Liver (tissue), 8 donors: ENCODE measurements at regions not wholly inside any gene's neighbourhood (a gene's known extent, or its start where the extent isn't known, plus 50 kb on each side); places are given as distances from the start of the nearest gene placed in this dataset.

Source experiments
- DNase-seq: peaks from one replicate; pipeline ENCODE4 v3.0.0-alpha.2; 2017; ENCODE audit warnings: low spot score
- H3K27ac ChIP-seq, 2 donors: one replicate each; pipeline ENCODE4 v1.7.0; 2013; ENCODE audit warnings: inconsistent platforms in 2 of 2, low read length in 2 of 2, control low read depth in 1 of 2, low read depth in 1 of 2, mild to moderate bottlenecking in 1 of 2
- H3K27me3 ChIP-seq, 4 donors: one replicate each; pipeline versions ENCODE4 v1.6.1 to v1.7.0; 2013; ENCODE audit warnings: low read length in 3 of 4, inconsistent platforms in 1 of 4, mild to moderate bottlenecking in 1 of 4, moderate library complexity in 1 of 4; ENCODE audit not compliant: control insufficient read depth in 4 of 4, insufficient read depth in 4 of 4
- H3K36me3 ChIP-seq, 4 donors: one replicate each; pipeline versions ENCODE4 v1.6.1 to v1.7.0; 2013; ENCODE audit warnings: low read length in 3 of 4, mild to moderate bottlenecking in 3 of 4, low read depth in 1 of 4, moderate library complexity in 1 of 4; ENCODE audit not compliant: control insufficient read depth in 4 of 4, insufficient read depth in 3 of 4
- H3K4me1 ChIP-seq, 4 donors: one replicate each; pipeline versions ENCODE4 v1.6.1 to v1.7.0; 2013; ENCODE audit warnings: low read length in 3 of 4, mild to moderate bottlenecking in 3 of 4, moderate library complexity in 1 of 4; ENCODE audit not compliant: control insufficient read depth in 4 of 4, insufficient read depth in 4 of 4
- H3K4me3 ChIP-seq, 3 donors: one replicate each; pipeline versions ENCODE4 v1.6.1 to v1.7.0; 2013; ENCODE audit warnings: low read length in 3 of 3, control low read depth in 1 of 3, low read depth in 1 of 3, mild to moderate bottlenecking in 1 of 3
- H3K9ac ChIP-seq, 2 donors: one replicate each; pipeline ENCODE4 v1.7.0; 2013; ENCODE audit warnings: low read length in 2 of 2, mild to moderate bottlenecking in 2 of 2, moderate library complexity in 2 of 2, control low read depth in 1 of 2, low read depth in 1 of 2
- H3K9me3 ChIP-seq, 4 donors: one replicate each; pipeline versions ENCODE4 v1.6.1 to v1.7.0; 2013; ENCODE audit warnings: low read length in 3 of 4; ENCODE audit not compliant: control insufficient read depth in 4 of 4
- ATF3 ChIP-seq: IDR thresholded peaks from 2 replicates; pipeline ENCODE4 v1.6.1; 2016; ENCODE audit warnings: antibody characterized with exemption
- CTCF ChIP-seq: fragments of 150-350 bp; IDR thresholded peaks from 2 replicates; pipeline ENCODE4 v1.5.1; 2017; ENCODE audit warnings: improper control_type of control experiment, low read depth, low read length; ENCODE audit not compliant: missing input control
- EGR1 ChIP-seq, 2 donors: IDR thresholded peaks; 2 replicates each; pipeline ENCODE4 v1.6.1; 2016 to 2018; ENCODE audit warnings: antibody characterized with exemption in 2 of 2, low read depth in 2 of 2
- FOXA1 ChIP-seq: IDR thresholded peaks from 2 replicates; pipeline ENCODE4 v1.6.1; 2016; ENCODE audit warnings: antibody characterized with exemption
- FOXA2 ChIP-seq: IDR thresholded peaks from 2 replicates; pipeline ENCODE4 v1.6.1; 2016; ENCODE audit warnings: antibody characterized with exemption
- GABPA ChIP-seq, 2 donors: IDR thresholded peaks in 1 of 2; conservative IDR thresholded peaks in 1 of 2; 2 replicates each; pipeline ENCODE4 v1.6.1; 2016; ENCODE audit warnings: antibody characterized with exemption in 2 of 2, mild to moderate bottlenecking in 1 of 2, moderate library complexity in 1 of 2
- HNF4A ChIP-seq, 2 donors: conservative IDR thresholded peaks; 2 replicates each; pipeline ENCODE4 v1.6.1; 2016; ENCODE audit warnings: antibody characterized with exemption in 2 of 2, mild to moderate bottlenecking in 2 of 2
- HNF4G ChIP-seq: IDR thresholded peaks from 2 replicates; pipeline ENCODE4 v1.6.1; 2016; ENCODE audit warnings: antibody characterized with exemption
- MAX ChIP-seq: IDR thresholded peaks from 2 replicates; pipeline ENCODE4 v1.6.1; 2016; ENCODE audit warnings: antibody characterized with exemption
- NR2F2 ChIP-seq: IDR thresholded peaks from 2 replicates; pipeline ENCODE4 v1.6.1; 2016; ENCODE audit warnings: antibody characterized with exemption
- RAD21 ChIP-seq, 2 donors: IDR thresholded peaks; 2 replicates each; pipeline ENCODE4 v1.6.1; 2016; ENCODE audit warnings: antibody characterized with exemption in 2 of 2, mild to moderate bottlenecking in 2 of 2
- REST ChIP-seq: IDR thresholded peaks from 2 replicates; pipeline ENCODE4 v1.6.1; 2016; ENCODE audit warnings: antibody characterized with exemption, mild to moderate bottlenecking
- RXRA ChIP-seq, 2 donors: IDR thresholded peaks; 2 replicates each; pipeline ENCODE4 v1.6.1; 2017 to 2018; ENCODE audit warnings: antibody characterized with exemption in 2 of 2, mild to moderate bottlenecking in 1 of 2
- SP1 ChIP-seq: IDR thresholded peaks from 2 replicates; pipeline ENCODE4 v1.6.1; 2018; ENCODE audit warnings: antibody characterized with exemption, mild to moderate bottlenecking
- TAF1 ChIP-seq: conservative IDR thresholded peaks from 2 replicates; pipeline ENCODE4 v1.6.1; 2016; ENCODE audit warnings: antibody characterized with exemption, mild to moderate bottlenecking
- YY1 ChIP-seq: IDR thresholded peaks from 2 replicates; pipeline ENCODE4 v1.6.1; 2016; ENCODE audit warnings: antibody characterized with exemption, mild to moderate bottlenecking
- ZBTB33 ChIP-seq: IDR thresholded peaks from 2 replicates; pipeline ENCODE4 v1.6.1; 2016; ENCODE audit warnings: antibody characterized with exemption
- WGBS: extraction: QIAGEN DNeasy Blood & Tissue Kit; methylation state at CpG from one replicate; pipeline ENCODE4 v1.1.7; 2013; 5-methylcytosine and 5-hydroxymethylcytosine counted together
- donor health status: healthy.
- donor health status: healthy.
- donor health status: healthy.
- donor health status: healthy.
- donor health status: healthy.

GRCh38 chr6:12418946-12419345 lies 128.8 kb downstream of the EDN1 start:
- 98% methylated on average over 2 of the region's 2 CpGs for WGBS
- no peaks in the 10 kb centered on the region for H3K27me3 ChIP-seq
- no peaks in the 10 kb centered on the region for H3K4me1 ChIP-seq
- no peak overlapping the region for H3K27ac ChIP-seq
- TF ChIP-seq MAX (no peak), HNF4A (conservative IDR thresholded peaks at IDR 0.05) (no peak), NR2F2 (no peak), YY1 (no peak), GABPA (IDR thresholded peaks at IDR 0.05 in 1 of 2, conservative IDR thresholded peaks at IDR 0.05 in 1 of 2) (no peak), CTCF (no peak), RAD21 (IDR thresholded peaks at IDR 0.05) (no peak), REST (no peak), FOXA1 (no peak), RXRA (IDR thresholded peaks at IDR 0.05) (no peak), EGR1 (IDR thresholded peaks at IDR 0.05; ENCODE audit: low read depth in 2 of 2) (no peak), FOXA2 (no peak), HNF4G (no peak), ATF3 (no peak), TAF1 (no peak), ZBTB33 (no peak), SP1 (no peak)
- no peaks in the 10 kb centered on the region for H3K36me3 ChIP-seq
- H3K4me3 ChIP-seq = no peak overlapping the region
- H3K9me3 ChIP-seq = no peaks in the 10 kb centered on the region
- no peak overlapping the region for H3K9ac ChIP-seq
- no peak for DNase-seq
